ENCODE measurements at regions not wholly inside any gene's neighbourhood (a gene's known extent, or its start where the extent isn't known, plus 50 kb on each side); places are given as distances from the start of the nearest gene placed in this dataset.

GRCh38 chr6:144588697-144589325 is 303.7 kb downstream of the UTRN start:
- ATAC-seq = no peak

More at GRCh38 chr6:144588697-144589325, 303.7 kb downstream of the UTRN start:
- no peak overlapping the region for H3K4me3 Mint-ChIP-seq
- TF ChIP-seq NANOG (IDR thresholded peaks at IDR 0.05; ENCODE audit: borderline replicate concordance) (no peak), REST (IDR thresholded peaks at IDR 0.05; ENCODE audit: unreplicated experiment) (no peak), EZH2phosphoT487 (IDR thresholded peaks at IDR 0.05; ENCODE audit: unreplicated experiment) (no peak), ZNF331 (CRISPR knock-in tag; IDR thresholded peaks at IDR 0.05; ENCODE audit: low read depth) (no peak), CREB1 (CRISPR knock-in tag; IDR thresholded peaks at IDR 0.05; ENCODE audit: low read depth) (no peak), ZNF114 (CRISPR knock-in tag; IDR thresholded peaks at IDR 0.05) (no peak), CTCF (conservative IDR thresholded peaks at IDR 0.05; ENCODE audit: low read depth in 2 of 2) (no peak), ZNF462 (CRISPR knock-in tag; IDR thresholded peaks at IDR 0.05) (no peak), EZH2 (IDR thresholded peaks at IDR 0.05; ENCODE audit: low read depth, unreplicated experiment) (no peak), STAT1 (IDR thresholded peaks at IDR 0.05; ENCODE audit: unreplicated experiment) (no peak), POLR2AphosphoS5 (IDR thresholded peaks at IDR 0.05; ENCODE audit: low read depth) (no peak), JUNB (IDR thresholded peaks at IDR 0.05; ENCODE audit: unreplicated experiment) (no peak), ETS1 (IDR thresholded peaks at IDR 0.05) (no peak)
- H3K27me3 Mint-ChIP-seq (ENCODE audit: insufficient read depth, low read depth, poor library complexity) = peaks cover 2% of the 10 kb centered on the region
- Histone ChIP-seq H3K79me2 (replicated peaks; ENCODE audit: insufficient read depth) (peaks cover 64% of the 10 kb centered on the region), H3K4me2 (no peak overlapping the region), H3K27ac (ENCODE audit: low read depth) (no peak overlapping the region), H3K4me3 (no peak overlapping the region), H3K9me2 (ENCODE audit: insufficient read depth) (no peaks in the 10 kb centered on the region), H3K4me1 (ENCODE audit: insufficient read depth) (peaks cover 28% of the 10 kb centered on the region), H3K36me3 (ENCODE audit: insufficient read depth) (no peaks in the 10 kb centered on the region), H3K27me3 (ENCODE audit: insufficient read depth) (no peaks in the 10 kb centered on the region), H2AFZ (no peak overlapping the region), H3F3A (replicated peaks; ENCODE audit: low read depth) (no peaks in the 10 kb centered on the region), H4K20me1 (replicated peaks; ENCODE audit: insufficient read depth) (no peaks in the 10 kb centered on the region)
- H3K4me1 Mint-ChIP-seq = peaks cover 28% of the 10 kb centered on the region; the same call in 2 of the 3 replicates
- peaks cover 23% of the 10 kb centered on the region for H3K36me3 Mint-ChIP-seq (ENCODE audit: low read depth)
- DNase-seq (ENCODE audit: low spot score) = no peak
- no peak overlapping the region for H3K27ac Mint-ChIP-seq
- H3K9me3 Mint-ChIP-seq = peaks cover 5% of the 10 kb centered on the region; the same call in 1 of the 3 replicates

Measured in GM23338 (cell line).